HG03342 (cell line): ENCODE measurements at regions not wholly inside any gene's neighbourhood (a gene's known extent, or its start where the extent isn't known, plus 50 kb on each side); places are given as distances from the start of the nearest gene placed in this dataset.
A peak's percentile ranks its signal among the peaks of the same experiment; 100 is the strongest.

Source experiments
- ATAC-seq: cut with Tn5 transposase; IDR thresholded peaks from one replicate; pipeline ENCODE4 v1.9.1; 2021; ENCODE audit warnings: mild to moderate bottlenecking, moderate library complexity; ENCODE audit not compliant: unreplicated experiment

DNA sequence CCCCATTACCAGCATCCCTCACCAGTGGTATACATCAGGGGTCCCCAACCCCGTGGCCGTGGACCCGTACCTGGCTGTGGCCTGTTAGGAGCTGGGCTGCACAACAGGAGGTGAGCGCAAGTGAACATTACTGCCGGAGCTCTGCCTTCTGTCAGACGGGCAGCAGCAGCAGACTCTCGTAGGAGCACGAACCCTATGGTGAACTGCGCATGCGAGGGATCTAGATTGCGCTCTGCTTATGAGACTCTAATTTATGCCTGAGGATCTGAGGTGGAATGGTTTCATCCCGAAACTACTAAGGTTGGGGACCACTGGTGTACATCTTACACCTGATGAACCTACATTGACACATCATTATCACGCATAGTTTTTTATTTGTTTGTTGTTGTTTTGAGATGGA is 52.8 kb upstream of the DHX15 start:
- ATAC-seq: no peak

GRCh38 chr4:24638396-24638875 is 54.1 kb upstream of the DHX15 start:
- ATAC-seq: no peak

- ATAC-seq: no peak
These were observed 55.4 kb upstream of the DHX15 start for GRCh38 chr4:24639714-24640113.

- ATAC-seq: no peak
These were observed 56.0 kb upstream of the DHX15 start for GRCh38 chr4:24640366-24640765.

GRCh38 chr4:24642981-24643547 is 58.7 kb upstream of the DHX15 start:
- ATAC-seq: peak; percentile 74

DNA sequence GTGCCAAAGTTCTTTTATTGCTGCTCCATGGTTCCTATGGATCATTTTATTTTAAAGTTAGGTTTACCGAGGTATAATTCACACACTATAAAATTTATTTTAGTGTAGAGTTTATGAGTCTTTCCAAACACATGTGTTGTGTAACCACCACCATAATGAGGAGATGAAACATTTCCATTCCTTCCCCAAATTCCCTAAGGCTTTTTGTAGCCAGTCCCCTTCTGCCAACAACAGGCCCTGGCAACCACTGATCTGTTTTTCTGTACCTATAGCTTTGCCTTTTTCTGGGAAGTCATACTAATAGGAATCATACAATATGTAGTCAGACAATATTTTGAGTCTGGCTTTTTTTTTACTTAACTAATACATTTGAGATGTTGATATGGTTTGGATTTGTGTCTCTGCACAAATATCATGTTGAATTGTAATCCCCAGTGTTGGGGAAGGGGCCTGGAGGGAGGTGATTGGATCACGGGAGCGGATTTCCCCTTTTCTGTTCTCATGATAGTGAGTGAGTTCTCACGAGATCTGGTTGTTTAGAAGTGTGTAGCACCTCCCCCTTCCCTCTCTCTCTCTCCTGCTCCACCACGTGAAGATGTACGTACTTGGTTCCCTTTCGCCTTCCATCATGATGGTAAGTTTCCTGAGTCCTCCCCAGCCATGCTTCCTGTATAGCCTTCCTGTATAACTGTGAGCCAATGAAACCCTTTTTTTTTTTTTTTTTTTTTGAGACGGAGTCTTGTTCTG is 59.6 kb upstream of the DHX15 start:
- no peak for ATAC-seq

- ATAC-seq: no peak
These were observed 60.8 kb upstream of the DHX15 start for GRCh38 chr4:24644983-24645764.

DNA sequence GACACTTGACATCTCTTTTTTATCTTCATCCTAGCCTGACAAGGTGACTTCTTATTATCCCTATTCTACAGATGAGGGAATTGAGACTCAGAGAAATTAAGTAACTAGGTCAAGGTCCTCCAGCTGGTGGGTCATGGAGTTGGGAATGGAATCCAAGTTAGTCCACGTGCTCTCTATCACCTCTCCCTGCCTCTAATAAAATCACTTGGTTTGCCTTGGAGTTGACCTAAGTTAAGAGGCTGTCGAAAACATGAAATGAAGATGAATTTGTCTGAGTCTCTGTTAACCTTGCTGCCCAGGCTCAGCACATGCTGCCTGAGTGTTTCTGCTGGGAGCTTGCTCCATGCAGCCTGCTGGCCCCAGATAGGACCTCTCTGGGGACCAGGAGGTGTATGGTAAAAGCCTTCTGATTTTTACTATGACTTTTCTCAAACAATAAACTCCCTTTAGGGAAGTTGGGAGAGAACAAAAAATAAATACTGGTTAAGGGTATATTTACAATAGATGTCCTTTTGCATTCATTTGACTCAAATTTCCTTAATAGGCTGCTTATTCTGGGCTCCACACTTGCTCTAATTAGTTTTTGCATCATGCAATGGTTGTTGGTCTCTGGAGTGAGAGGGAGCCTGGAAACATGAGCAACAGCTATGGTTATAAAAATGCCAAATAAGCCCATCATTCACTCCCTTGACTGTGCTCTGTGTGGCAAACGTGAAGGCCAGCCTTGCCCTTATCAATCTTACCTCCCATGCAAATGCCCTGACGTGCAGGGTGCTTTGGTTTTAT is 61.6 kb upstream of the DHX15 start:
- ATAC-seq: no peak

DNA sequence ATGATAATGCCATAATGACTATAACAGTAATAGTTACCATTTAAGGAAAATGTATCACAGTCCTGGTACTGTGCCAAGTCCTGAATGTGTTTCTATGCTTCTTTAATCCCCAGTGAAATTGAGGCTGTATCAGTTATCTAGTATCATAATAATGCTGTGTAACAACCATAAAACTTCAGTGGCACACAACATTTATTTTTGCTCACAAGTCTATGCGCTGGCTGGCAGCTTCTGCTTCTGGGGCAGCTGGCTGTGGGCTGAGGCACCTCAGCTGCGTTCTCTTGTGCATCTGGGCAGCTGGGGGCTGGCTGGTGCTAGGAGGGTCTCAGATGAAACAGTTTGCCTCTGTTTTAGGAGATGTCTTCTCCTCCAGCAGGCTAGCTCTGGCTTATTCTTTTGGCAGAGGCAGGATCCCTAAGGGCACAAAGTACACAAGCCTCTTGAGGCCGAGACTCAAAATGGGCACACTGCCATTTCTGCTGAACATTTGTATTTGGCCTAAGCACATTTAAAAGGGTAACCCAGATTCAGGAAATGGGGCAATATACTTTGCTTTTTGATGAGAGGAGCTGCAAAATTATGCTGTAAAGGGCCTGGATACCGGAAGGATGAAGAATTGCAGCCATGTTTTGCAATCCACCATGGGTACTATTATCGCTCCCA is 62.6 kb upstream of the DHX15 start:
- ATAC-seq: no peak

DNA sequence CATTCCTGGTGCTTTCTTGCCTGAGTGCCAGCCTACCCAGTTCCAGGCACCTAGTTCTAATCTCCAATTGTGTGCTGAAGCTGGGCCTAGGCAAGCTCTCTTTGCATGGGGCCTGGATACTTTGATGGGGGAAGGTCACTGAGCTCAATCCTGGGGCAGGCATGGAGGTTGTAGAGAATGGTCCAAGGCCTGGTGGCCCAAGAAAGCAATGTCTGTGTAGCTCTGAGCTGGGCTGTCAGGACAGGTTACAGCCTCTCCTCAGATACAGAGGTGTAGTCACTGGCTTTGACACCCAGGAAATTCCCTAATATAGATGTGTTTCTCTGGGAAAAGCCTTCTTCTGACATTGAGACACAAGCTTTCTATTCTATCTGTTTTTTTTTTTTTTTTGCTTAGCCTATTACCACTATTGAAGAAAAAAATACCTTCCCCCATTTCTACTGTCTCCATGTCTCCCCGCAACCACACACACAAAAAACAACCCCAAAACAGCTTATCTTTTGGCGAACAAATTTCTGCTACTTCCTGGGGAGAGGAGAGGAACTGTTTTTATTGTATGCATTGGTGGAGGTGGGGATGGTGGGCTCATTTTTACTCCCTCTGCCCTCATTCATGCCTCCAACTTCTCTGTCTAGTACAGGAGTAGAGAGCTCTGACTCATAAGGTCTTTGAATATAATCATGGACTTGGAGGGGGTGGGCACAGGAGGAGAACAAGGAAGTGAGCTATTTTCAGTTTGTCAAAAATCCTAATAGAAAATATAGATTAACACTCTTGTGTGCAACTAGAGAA is 66.7 kb upstream of the DHX15 start:
- ATAC-seq: no peak

DNA sequence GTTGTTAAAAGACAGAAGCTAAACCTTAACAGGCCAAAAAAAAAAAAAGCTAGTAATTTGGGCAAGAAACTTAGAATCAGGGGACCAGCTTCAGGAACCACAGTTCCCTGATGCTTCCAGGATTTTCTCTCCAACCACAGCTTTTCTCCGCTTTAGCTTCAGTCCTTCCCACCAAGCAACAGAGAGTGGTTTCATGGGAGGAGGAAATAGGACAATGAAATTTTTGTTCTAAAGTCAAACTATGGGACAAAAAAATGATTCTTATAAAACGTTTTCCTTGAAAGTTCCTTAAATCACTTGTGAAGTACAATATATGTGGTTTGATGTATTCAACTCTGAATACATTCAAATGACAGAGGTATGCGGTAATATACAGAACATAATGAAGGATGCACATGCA is 71.0 kb upstream of the DHX15 start:
- no peak for ATAC-seq

DNA sequence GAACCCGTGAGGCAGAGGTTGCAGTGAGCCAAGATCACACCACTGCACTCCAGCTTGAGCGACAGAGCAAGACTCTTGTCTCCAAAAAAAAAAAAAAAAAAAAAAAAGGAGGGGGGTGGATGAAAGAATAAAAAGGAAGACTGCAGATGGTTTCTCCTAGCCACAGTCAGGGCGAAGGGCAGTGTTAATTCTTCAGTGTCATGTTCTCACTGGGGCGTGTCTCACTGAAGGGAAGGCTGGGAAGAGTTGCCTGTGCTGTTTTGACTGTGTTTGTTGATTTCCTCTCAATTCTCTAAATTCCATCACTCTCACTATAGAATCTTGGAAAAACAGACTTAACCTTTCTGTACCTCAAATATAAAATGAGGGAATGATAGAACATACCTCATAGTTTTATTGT is 71.6 kb upstream of the DHX15 start:
- ATAC-seq: no peak

DNA sequence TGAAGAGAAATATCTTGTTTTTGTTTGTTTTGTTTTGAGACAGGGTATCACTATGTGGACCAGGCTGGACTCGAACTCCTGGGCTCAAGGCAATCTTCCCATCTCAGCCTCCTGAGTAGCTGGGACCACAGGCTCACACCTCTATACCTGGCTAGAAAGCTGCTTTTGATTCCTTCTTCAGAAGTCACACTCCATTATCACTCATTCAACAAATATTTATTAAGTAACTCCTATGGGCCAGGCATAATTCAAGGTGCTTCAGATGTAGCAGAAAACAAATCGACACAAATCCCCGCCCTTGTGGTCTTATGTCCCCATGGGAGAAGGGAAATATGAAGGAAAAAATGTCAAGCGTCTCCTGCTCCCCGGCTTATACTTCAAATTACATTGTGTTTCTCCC is 72.6 kb upstream of the DHX15 start:
- ATAC-seq: no peak

DNA sequence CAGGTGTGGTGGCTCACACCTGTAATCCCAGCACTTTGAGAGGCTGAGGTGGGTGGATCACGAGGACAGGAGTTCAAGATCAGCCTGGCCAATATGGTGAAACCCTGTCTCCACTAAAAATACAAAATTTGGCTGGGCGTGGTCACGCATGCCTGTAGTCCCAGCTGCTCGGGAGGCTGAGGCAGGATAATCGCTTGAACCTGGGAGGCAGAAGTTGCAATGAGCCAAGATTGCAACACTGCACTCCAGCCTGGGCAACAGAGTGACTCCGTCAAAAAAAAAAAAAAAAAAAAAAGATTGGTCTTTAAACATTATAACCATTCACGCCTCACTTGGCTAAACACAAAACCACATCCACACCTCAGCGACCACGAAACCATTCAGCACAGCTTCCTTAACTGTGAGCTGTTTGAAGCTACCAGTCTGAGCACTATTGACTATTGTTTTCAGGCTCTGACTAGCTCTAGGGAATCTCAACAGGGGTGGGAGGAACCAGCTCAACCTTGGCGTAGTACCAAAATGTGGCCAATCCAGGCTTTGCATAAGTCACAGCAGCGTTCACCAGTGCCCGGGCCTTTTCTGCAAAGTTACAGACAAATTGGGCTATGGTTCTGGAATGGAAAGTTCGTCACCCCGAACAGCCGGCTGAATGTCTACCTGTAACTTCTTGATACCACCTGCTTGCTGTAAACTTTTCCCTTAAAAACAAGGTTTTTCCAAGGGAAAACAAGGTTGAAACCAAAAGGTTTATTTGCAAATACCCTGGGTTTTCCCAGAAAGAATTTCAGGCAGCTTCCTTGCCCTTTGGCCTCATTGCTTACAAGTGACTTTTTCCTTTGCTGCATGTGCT is 73.6 kb upstream of the DHX15 start:
- peak; percentile 98 for ATAC-seq

DNA sequence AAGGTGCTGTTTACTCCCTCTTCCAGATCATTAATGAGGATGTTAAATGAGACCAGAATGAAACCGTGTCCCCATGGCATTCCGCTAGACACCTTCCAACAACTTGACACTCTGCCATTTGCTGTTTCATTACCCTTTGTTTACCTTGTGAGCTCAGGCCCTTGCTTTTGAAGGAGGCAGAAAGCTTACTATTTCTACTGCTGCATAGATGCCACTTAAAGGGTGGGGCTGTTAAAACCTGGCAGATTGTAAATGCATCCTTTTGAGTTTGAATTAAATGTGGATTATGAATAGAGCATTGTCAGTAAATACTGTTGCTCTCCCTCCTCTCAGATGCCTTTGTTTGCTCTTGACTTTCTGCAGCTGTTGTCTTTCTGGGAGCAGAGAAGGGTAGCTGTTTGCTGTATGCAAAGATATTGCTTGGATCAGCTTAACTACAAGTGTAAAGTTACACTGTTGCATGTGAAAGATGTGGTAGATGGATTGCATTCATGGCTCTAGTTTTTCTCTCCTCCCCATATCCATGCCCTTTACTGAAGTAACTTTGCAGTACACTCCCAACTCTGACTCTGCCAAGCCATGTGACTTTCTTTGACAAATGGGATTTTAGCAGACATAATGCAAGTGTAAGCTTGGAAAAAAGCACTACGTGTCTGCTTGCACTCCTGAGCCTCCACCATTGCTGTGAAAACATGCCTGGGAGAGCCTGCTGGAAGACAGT is 75.0 kb upstream of the DHX15 start:
- no peak for ATAC-seq

DNA sequence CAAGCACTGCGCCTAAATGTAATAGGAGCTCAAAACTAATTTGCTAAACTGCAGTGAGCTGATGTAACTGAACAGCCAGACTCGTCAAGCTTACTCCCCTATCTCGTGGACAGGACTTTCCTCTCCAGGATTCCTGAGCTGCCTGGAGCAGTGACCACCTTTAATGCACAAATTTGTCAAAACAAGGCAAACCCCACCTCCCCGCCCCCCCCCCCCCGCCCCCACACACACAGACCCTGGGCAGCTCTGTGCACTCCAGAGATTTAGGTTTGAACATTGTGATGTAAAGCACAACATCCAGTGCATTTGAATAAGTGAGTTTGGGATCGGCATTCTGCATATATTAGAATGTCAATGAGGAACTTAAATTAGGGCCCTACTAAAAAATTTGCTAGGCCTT is 77.7 kb upstream of the DHX15 start:
- ATAC-seq: no peak

GRCh38 chr4:24662542-24662941 is 78.2 kb upstream of the DHX15 start:
- no peak for ATAC-seq

DNA sequence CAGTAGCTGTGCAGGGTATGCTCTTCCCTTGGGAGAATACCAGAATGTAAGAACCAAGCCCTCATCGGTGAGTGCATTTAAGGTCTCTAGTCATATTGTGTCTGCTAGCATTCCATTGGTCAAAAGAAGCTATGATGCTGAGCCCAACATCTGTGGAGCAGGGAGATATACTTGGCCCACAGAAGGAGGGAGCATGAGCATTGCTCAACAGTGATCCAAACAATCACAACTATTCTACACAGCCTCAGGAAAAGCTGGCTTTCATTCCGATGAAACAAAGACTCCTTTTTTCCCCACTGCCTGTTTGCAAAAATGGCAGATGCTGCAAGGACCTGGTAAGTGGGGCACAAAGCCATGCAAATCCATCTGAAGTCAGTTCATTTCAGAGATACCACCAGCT is 80.6 kb upstream of the DHX15 start:
- no peak for ATAC-seq
